Spleen (tissue), 7 donors: ENCODE measurements at regions not wholly inside any gene's neighbourhood (a gene's known extent, or its start where the extent isn't known, plus 50 kb on each side); places are given as distances from the start of the nearest gene placed in this dataset.

Source experiments
- POLR2A ChIP-seq, 3 donors: fragments of 450-650 bp; IDR thresholded peaks; one replicate each; pipeline ENCODE4 v1.5.1; 2017; ENCODE audit warnings: antibody characterized with exemption in 3 of 3, mild to moderate bottlenecking in 1 of 3
- POLR2AphosphoS5 ChIP-seq, 3 donors: sonication (generic); formaldehyde crosslinking; IDR thresholded peaks; one replicate each; pipeline ENCODE4 v1.5.1; 2017; ENCODE audit warnings: antibody characterized with exemption in 3 of 3
- TF ChIP-seq, protein P1 (sequence below), 11 experiments: fragments of 200-600 bp in 7 of 11; fragments of 450-650 bp in 4 of 11; sonication (generic) in 4 of 11; IDR thresholded peaks in 8 of 11; conservative IDR thresholded peaks in 3 of 11; 1 replicate in 7 of 11; 2 replicates in 4 of 11; pipeline versions ENCODE4 v1.4.0 to v1.8.0; 2016 to 2021; ENCODE audit warnings: antibody characterized with exemption in 11 of 11, inconsistent platforms in 4 of 11, mild to moderate bottlenecking in 1 of 11
- donor health status: DM: no; HTN: no; CAD: no; lungs with moderate emphysema.
- donor health status: DM: no; HTN: no; CAD: no.
- donor health status: DM: no; HTN: no; CAD: no.

DNA sequence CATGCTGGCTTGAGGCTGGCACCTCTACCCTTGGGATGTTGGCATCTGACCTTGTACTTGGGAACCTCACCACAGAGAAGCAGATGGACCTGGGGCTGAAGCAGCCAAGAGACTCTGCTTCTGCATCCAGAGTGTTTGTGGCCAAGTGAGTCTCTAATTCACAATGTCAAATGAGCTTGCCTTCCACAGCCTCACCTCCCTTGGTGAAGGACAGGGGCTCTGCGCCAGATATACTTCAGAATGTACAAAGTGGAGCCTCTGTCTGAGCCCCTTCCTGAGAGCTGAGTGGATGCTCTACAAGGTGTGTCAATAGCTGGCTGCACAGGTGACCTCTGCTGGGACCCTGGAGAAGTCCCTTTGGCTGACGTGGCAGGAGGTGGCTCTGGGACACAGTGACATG lies 508.9 kb downstream of the CDH26 start:
- TF ChIP-seq, protein P1, sequence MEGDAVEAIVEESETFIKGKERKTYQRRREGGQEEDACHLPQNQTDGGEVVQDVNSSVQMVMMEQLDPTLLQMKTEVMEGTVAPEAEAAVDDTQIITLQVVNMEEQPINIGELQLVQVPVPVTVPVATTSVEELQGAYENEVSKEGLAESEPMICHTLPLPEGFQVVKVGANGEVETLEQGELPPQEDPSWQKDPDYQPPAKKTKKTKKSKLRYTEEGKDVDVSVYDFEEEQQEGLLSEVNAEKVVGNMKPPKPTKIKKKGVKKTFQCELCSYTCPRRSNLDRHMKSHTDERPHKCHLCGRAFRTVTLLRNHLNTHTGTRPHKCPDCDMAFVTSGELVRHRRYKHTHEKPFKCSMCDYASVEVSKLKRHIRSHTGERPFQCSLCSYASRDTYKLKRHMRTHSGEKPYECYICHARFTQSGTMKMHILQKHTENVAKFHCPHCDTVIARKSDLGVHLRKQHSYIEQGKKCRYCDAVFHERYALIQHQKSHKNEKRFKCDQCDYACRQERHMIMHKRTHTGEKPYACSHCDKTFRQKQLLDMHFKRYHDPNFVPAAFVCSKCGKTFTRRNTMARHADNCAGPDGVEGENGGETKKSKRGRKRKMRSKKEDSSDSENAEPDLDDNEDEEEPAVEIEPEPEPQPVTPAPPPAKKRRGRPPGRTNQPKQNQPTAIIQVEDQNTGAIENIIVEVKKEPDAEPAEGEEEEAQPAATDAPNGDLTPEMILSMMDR (IDR thresholded peaks at IDR 0.05 in 8 of 11, conservative IDR thresholded peaks at IDR 0.05 in 3 of 11) = no peak
- no peak for TF ChIP-seq POLR2A (IDR thresholded peaks at IDR 0.05)
- no peak for TF ChIP-seq POLR2AphosphoS5 (IDR thresholded peaks at IDR 0.05)
